ENCODE measurements at regions not wholly inside any gene's neighbourhood (a gene's known extent, or its start where the extent isn't known, plus 50 kb on each side); places are given as distances from the start of the nearest gene placed in this dataset.

- Mint-ChIP-seq H3K36me3 (ENCODE audit: low read depth) (no peaks in the 10 kb centered on the region), H3K27ac (ENCODE audit: unreplicated experiment) (peak overlapping the region; percentile 27), H3K4me1 (peaks cover 7% of the 10 kb centered on the region), H3K4me3 (no peak overlapping the region), H3K9me3 (no peaks in the 10 kb centered on the region), H3K27me3 (ENCODE audit: low read depth) (peaks cover under 1% of the 10 kb centered on the region)
- TF ChIP-seq CTCF (conservative IDR thresholded peaks at IDR 0.05) = no peak
- DNase-seq (ENCODE audit: low read depth, low spot score) = no peak
Observed at GRCh38 chr10:129411772-129412171, 55.3 kb upstream of the MGMT start.

- Mint-ChIP-seq H3K9me3 (no peaks in the 10 kb centered on the region), H3K27me3 (ENCODE audit: low read depth) (peaks cover 3% of the 10 kb centered on the region), H3K4me1 (peaks cover 17% of the 10 kb centered on the region), H3K27ac (ENCODE audit: unreplicated experiment) (no peak overlapping the region), H3K4me3 (no peak overlapping the region), H3K36me3 (ENCODE audit: low read depth) (no peaks in the 10 kb centered on the region)
- TF ChIP-seq CTCF (conservative IDR thresholded peaks at IDR 0.05) = no peak
- no peak for DNase-seq (ENCODE audit: low read depth, low spot score)
Observed at GRCh38 chr10:129413024-129413423, 54.0 kb upstream of the MGMT start.

GRCh38 chr10:129415215-129416140, 51.6 kb upstream of the MGMT start:
- peak overlapping the region; percentile 50 for H3K27ac Mint-ChIP-seq (ENCODE audit: unreplicated experiment)
- no peaks in the 10 kb centered on the region for H3K36me3 Mint-ChIP-seq (ENCODE audit: low read depth)
- peaks cover 19% of the 10 kb centered on the region for H3K4me1 Mint-ChIP-seq
- no peak for DNase-seq (ENCODE audit: low read depth, low spot score)
- TF ChIP-seq CTCF (conservative IDR thresholded peaks at IDR 0.05) = no peak
- H3K27me3 Mint-ChIP-seq (ENCODE audit: low read depth) = peaks cover 3% of the 10 kb centered on the region
- H3K9me3 Mint-ChIP-seq = no peaks in the 10 kb centered on the region
- no peak overlapping the region for H3K4me3 Mint-ChIP-seq

- no peak for TF ChIP-seq CTCF (conservative IDR thresholded peaks at IDR 0.05)
- Mint-ChIP-seq H3K27ac (ENCODE audit: unreplicated experiment) (no peak overlapping the region), H3K9me3 (no peaks in the 10 kb centered on the region), H3K27me3 (ENCODE audit: low read depth) (peaks cover 3% of the 10 kb centered on the region), H3K4me1 (peaks cover 19% of the 10 kb centered on the region), H3K4me3 (no peak overlapping the region), H3K36me3 (ENCODE audit: low read depth) (no peaks in the 10 kb centered on the region)
- DNase-seq (ENCODE audit: low read depth, low spot score) = no peak
Observed at GRCh38 chr10:129416155-129416554, 50.9 kb upstream of the MGMT start.

GRCh38 chr10:129416956-129417765, 49.9 kb upstream of the MGMT start:
- no peak overlapping the region for H3K4me3 Mint-ChIP-seq
- H3K9me3 Mint-ChIP-seq = no peaks in the 10 kb centered on the region
- H3K36me3 Mint-ChIP-seq (ENCODE audit: low read depth) = no peaks in the 10 kb centered on the region
- H3K27me3 Mint-ChIP-seq (ENCODE audit: low read depth) = peaks cover 3% of the 10 kb centered on the region
- no peak for DNase-seq (ENCODE audit: low read depth, low spot score)
- peaks cover 19% of the 10 kb centered on the region for H3K4me1 Mint-ChIP-seq
- no peak overlapping the region for H3K27ac Mint-ChIP-seq (ENCODE audit: unreplicated experiment)
- no peak for TF ChIP-seq CTCF (conservative IDR thresholded peaks at IDR 0.05)

Measured in neural crest cell (in vitro differentiated cells).